ENCODE measurements at regions not wholly inside any gene's neighbourhood (a gene's known extent, or its start where the extent isn't known, plus 50 kb on each side); places are given as distances from the start of the nearest gene placed in this dataset.

DNA sequence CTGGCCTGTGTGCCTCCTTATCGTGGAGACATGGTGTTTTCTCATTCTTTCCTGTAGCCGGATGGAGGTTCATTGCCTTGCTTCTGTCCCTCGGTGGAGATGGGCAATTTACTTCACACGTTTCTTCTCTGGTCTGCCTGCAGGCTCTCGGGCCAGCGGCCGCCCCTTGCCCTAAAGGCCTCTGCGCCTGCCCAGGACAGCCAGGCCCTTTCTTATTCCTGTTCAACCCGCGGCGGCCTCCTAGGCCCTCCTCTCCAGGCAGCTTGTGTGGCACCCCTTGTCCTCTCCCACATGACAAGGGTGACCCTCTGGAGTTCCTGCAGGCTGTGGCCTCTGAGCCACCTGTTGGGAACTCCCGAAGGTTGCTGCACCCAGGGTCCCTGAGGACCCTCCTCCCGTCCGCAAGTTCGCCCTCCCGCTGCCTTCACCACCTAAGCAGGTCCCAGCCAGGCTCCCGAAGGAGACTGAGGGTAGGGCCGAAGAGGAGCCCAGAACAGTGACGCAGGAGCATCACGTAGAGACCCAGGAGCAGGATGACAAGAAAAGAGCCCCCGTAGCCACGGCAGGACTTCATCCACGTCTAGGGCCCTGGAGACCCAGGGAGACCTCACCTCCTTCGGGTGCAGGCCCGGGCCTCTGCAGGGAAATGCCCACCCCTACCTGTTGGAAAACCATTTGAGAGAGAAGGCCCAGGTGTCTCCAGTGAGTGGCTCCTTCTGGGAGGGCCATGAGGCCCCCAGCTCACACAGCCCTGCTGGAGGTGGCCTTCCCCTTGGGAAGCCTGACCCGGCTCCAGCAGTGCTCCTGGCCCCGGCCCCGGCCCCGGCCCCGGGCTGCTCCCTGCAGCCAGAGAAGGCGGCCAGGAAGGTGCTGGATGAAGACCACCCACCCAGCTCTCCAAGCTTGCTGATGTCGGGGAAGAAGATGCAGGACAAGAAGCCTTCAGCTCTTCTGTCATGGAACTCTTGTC is 291.4 kb downstream of the TLE4 start:
- no peak for DNase-seq (ENCODE audit: low read depth)

DNA sequence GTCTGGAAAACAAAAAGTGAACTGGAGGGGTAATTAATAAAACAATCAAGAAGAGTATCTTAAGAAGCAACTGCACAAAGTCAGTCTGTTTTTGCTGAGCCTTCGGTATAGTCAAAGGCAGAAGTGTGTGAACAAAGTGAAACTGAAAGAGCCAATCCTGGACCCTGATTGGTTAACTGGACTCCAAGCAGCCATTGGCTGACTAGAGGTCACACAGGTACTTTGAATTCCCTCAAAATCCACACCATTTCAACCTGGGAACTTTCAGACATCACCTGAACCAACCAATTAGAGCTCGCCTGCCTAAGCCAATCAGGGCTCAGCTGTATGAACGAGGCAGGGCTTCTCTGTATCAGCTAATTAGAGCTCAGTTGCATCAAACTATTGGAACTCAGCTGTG is 286.7 kb downstream of the TLE4 start:
- DNase-seq (ENCODE audit: low read depth): no peak

DNA sequence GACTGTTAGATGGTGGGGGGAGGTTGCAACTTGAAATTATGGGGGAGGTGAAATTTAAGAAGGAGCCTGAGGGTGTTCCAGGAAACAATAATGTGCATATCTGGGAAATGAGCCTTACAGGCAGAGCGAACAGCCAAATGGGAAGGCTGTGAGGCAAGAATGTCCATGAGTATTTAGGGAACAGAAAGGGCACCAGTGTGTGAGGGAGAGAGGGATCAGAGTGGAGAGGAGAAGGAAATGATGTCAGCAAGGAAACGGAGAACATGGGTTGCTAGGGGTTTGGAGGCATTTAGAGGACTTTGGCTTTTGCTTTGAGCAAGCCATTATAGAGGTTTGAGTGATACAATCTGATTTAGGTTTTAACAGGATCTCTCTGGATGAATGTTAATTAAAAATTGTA is 285.4 kb downstream of the TLE4 start:
- no peak for DNase-seq (ENCODE audit: low read depth)

DNA sequence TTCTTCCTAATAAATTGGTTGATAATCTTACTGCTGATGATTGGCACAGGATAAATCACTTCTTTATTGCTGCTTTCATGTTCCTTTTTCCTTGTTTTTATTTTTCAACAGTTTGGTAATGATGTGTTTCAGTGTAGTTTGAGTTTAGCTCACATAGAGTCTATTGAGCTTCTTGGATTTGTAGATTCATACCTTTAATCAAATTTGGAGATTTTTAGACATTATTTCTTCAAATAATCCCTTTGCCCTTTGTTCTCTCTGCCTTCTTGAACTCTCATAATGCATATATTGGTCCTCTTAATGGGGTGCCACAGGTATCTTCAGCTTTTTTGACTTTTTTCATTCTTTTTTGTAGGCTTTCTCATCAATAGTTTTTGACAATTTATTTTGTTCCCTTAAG is 275.3 kb downstream of the TLE4 start:
- no peak for DNase-seq (ENCODE audit: low read depth)

DNA sequence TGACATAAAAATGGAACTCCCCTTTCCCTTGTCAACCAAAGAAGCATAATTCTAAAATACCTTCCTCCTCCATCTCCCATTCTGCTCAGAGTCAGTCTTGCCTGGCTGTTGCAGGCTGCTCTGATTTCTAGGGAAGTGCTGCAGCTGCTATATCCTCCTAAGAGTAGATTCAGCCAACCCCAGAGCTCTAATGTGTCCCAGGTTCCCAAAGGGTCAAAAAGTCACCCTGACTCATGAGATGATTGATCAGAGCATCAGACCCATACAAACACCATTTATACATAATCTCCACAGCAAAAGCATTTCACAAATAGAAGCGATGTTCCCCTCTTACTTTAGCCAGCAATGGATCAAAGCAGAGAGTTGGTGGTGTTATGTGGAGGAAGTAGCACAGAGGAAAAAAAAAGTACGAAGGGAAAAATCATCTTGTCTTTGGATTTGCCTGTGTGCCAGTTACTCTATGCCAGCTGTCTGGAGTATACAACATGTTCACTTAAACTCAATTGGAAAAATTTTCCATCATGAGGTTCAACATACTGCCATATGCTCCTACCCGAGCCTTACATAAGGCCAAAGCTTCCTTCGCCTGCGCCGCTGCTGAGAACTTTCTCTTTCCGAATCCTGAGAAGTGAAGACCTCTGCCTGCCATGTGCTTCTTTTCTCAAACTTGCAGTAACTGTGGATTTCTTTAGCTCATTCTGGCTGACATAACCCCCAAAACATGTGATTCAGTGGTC is 258.0 kb downstream of the TLE4 start:
- no peak for DNase-seq (ENCODE audit: low read depth)

DNA sequence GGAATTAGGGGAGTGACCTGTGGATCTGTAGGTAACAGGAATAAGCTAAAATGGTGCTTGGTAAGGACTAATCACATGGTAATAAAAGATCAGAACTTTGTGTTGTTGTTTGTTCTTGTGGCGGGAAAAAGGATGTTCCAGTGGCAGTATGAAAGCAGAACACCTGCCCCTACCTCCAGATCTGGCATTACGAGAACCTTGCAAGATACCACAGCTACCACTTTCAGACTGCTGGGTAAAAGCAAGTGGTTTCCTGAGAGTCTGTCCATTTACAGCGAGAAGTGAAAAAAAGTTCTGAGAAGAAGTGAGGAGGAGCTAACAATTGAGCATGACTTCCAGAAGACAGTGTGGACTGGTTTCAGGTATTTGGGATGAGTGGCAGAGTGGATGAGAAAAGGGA is 252.5 kb downstream of the TLE4 start:
- DNase-seq (ENCODE audit: low read depth): no peak

DNA sequence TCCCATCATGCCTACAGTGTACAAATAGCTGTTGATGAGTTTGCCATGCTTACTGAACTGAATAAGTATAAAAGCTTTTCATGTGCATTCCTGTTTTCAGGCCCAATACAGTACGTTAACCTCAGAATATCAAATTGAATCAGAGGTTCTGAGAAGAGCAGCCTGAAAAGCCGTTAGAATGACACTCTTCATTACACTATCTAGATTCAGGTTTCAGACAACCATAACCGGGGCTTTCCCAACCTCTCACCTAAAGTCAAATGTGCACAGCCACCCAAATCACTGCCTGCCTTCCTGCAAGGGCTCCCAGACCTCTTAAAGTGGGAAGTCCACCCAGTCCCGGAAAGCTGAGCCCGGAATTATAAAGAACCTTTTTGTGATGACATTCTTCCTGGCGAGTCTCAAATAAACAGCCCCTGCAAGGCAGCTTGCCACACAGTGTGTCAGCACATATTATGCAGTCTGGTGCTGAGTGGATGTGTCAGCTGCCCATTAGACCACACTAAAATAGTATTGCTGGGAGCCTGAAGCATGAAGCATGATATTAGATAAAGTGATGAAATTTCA is 245.8 kb downstream of the TLE4 start:
- DNase-seq (ENCODE audit: low read depth): no peak

DNA sequence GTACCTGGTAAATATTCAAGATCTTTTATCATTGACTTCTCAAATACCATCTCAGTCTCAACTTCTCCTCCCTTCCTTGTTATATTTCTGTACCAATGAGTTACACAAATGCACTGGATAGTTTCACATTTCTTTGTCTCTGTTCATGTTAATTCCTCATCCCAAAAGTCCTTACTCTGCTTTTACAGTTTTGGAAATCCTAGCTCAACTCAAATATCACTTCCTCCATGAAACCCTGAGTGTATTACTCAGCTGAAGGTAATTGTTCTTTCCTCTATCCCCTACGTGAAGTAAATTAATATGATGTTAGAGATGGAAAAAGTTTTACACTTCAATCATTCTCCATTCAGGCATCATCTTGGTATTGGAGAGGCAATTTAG is 241.5 kb downstream of the TLE4 start:
- DNase-seq (ENCODE audit: low read depth): no peak

DNA sequence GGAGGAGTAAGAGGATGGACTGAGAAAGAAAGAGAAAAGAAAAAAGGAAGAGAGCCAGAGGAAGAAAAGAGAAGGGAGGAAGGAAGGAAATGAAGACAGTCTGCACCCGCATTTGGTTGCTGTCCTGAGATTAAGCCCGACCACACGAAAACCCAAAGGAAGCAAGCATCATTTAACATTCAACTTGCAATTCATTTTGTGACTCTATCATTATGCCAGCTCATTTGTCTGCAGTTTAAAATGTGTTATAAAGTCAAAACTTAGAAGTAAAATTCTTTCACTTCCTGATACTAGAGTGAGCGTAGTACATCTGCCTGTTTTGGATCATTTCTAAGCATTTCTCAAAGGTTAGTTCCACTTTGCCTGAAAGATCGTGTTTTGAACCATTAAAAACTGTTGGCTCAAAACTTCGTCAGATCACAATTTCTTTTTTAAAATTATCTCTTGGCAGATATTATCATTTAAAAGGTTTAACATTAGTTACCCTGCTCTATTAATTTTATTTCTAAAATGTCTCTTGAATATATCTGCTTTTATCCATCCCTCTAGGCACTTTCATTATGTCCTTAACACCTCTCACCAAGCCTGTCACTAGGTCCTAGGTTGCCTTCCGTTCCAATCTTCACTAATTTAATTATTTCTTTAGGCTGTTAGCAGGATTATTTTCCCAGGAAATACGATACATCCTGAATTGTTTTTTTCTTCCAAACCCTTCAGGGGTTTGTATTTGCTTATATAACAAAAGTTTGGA is 240.9 kb downstream of the TLE4 start:
- no peak for DNase-seq (ENCODE audit: low read depth)

DNA sequence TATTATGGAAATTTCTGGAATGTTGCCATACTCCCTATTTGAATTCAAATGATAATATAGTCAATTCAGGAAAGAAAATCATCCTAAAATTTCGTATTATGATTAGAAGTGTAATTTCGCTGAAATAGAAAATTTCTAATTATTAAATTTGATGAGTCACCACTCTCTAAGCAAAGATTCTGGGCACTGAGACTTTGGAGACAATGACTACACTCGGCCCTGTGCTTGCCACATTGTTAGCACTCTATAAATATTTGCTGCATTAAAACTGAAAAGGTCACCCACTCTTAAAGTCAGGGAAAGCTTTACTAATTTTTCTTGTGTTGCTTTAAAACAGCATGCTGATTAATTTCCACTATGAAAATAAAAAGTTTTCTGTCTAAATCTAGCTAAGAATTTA is 240.3 kb downstream of the TLE4 start:
- DNase-seq (ENCODE audit: low read depth): no peak

DNA sequence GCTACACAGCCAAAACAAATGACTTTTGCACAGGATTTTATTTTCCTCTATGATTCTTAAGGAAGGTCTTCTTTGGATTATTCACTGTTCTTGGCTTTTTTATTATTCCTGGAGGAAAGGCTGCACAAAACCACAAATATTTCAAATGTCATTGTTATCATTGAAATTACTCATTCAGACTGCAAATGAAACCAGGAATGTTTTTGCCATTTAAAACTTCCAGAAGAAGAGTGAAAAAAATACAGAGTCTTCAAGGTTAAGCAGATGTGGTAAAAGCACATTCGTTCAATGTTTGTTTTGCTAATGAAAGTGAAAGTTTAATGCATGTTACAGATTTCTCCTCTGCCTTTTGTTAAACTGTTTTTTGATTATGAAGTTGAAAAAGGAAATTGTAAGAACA is 238.2 kb downstream of the TLE4 start:
- DNase-seq (ENCODE audit: low read depth): no peak

DNA sequence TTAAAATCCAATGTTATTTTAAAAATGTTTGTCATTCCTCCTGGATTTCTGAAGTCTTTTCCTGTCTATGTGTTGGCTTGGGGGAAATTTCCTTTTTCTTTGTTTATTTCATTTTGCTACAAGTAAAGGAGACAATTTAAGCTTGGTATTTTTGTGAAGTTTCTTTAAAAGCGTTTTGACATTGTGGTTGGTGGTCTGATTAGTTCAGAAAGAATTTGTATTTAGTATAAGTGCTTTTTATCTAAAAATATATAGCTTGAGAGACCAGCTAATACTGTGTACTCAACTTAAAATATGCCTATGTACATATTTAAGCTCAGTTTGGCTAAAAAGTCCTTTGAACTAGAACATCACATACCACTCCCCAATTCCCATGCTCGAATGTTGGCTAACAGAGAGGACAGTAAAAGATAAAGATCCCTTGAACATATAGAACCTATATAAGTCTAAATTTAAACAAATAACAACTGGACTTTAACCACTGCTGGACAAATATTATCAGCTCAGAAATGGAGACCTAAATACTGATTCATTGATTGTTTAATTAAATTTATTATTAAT is 237.6 kb downstream of the TLE4 start:
- no peak for DNase-seq (ENCODE audit: low read depth)

DNA sequence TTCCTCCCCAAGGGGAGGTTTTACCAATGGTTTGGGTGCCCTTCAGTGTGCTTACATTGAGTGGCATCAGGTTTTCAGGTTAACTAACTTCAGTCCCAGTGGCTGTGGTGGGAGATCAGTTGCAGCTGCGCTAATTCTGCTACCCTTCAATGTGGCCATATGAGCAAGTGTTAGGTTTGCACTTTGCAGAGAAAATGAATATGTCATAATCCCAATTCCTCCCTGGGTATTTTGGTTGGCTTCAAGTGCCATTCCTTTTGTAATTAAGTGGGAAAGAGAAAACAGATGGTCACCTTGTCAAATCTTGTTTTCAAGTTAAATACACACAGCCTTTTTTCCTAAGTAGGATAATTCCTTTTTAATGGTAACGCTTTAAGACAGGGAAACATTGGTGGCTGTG is 236.2 kb downstream of the TLE4 start:
- no peak for DNase-seq (ENCODE audit: low read depth)

DNA sequence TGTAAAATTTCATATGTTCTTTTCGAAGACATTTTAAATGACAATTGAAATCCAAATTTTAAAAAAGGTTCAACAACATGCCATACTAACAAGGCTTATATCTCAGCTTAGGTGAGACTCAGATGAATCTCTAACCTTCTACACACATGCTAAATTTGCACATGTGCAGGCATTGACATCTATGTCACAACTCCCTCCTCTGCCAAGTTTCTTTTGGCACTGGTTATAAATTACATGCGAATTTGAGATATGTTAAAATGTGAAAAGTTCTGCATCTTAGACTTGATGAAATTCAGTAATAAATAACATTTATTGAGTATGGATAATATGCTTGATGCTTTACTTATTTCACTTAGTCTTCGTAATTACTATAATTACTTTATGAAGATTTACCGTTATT is 234.3 kb downstream of the TLE4 start:
- DNase-seq (ENCODE audit: low read depth): no peak

DNA sequence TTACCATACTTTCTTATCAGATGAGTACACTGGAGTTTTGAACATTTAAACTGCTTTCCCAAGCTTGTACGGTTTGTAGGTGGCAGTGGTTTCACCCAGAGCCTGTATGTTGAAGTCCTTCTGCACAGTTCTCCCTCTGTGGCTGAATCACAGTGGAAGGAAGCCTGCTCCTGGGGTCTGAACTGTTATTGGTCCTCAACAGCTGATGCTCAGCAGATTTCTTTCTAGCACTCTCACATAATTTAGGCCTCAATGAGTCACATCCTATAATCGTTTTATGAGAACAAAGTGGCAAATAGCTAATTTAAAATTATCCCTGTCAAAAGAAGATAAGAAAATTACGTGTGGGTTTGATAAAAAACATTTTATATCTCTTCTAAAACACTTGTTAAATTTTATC is 229.7 kb downstream of the TLE4 start:
- no peak for DNase-seq (ENCODE audit: low read depth)

DNA sequence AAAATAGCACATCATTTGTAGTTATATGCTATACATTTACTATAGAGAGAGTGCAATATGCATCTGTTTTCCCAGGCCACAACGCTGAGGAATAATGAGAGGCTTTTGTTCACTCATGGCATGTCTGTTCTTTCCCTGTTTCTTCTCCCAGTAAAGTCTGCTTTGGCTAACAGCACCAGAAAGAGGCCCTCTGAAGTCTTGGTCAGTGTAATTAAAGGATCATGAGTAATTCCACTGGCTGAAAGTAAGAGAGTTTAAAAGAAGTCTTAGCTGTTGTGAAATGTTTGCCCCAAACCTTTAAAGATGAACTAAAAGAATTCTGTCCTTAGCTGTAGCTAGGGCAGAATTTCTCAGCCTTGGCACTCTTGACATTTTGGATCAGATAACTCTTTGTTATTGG is 228.8 kb downstream of the TLE4 start:
- DNase-seq (ENCODE audit: low read depth): no peak

DNA sequence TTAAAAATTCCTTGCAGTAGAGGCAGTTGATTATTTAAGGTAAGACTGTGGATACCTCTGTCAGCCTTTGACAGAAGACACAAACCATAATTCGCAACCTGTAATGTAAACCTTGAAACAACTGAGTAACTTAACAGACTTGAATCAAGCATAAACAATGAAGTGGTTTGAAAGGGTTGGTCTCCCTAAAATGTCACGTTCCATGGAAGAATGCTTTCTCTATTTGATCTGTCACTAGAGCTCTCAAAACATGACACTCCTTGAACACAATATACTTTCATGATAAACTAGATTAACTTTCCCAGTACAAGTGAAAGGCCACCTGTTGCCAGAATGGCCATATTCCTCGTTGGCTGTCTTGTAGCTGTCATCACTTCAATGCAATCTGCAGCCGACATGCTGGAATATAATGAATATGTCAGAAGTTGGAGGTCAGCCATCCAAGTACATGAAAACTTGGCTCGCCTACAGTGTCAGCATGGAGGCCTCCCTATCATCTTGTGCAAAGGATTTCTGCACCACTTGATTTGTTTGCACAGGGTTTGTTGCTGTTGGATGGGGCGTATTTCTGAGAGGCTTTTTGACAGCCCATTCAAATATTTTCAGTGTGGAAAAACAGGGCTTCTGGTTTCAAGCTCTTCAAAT is 228.0 kb downstream of the TLE4 start:
- DNase-seq (ENCODE audit: low read depth): no peak

DNA sequence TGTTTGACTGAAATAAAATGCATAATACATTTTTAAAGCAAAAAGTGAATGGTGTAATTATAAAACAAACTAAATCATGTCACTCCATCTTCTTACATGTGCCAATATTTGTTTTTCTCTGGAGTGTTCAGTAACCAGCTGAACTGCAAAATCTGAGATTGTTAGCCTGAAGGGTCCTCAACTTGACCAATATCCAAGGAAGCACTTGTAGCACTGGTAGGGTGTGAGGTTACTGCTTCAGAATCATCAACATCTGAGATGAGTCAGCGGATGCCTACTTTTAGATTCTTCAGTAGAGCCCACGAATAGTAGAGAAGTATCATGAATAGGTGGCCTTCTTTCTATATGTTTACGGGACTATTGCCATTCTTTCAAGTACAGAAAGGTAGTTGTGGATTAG is 226.7 kb downstream of the TLE4 start:
- no peak for DNase-seq (ENCODE audit: low read depth)

DNA sequence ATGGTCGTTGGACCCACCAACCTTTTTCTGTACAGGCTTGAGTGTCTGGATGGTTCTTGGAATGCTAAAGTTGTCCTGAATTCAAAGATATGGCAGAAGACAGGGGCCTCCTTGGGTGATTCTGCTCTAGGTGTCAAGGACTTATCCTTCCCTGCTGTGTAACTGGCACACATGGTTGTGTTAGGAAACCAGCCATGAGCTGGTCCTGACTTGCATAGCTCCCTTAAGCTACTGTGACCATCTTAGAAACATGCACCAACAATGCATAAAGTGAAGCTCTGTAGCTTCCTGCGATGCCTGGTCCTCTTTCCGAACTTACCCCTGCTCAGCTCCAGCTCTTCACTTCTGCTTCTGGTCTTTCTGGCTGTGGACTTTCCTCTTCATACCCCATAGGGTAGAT is 224.6 kb downstream of the TLE4 start:
- DNase-seq (ENCODE audit: low read depth): no peak

DNA sequence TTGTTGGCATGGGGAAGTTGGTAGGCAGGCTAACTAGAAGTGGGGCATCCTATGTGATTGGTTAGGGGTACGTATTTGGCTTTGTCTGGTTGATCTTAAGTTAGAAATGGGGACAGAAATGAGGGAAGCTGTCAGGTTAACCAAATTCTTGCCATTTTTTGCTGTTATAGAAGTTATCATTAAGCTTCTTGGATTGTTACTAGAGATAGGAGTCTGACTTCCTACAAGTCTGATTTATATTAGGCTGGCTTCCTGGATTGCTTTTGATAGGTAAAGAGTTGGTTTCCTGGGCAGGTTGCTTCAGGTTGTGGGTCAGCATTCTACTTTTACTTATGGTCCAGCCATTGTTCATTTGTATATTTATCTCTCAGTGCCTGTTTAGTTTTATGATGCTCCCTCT is 216.9 kb downstream of the TLE4 start:
- no peak for DNase-seq (ENCODE audit: low read depth)

DNA sequence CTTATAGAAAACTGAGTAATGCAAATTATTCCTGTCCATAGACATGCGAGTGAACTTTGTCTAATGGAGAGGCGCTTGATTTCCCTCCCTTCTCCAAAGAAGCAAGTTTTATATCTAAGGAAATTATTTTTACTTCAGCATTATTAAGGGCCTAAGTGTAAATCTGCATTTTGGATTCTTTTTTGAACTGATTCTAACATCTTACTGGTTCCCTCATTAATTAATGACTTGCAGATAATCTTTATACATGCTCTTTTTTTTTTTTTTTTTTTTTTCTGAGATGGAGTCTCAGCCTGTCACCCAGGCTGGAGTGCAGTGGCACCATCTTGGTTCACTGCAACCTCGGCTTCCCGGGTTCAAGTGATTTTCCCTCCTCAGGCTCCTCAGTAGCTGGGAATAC is 209.5 kb downstream of the TLE4 start:
- no peak for DNase-seq (ENCODE audit: low read depth)

DNA sequence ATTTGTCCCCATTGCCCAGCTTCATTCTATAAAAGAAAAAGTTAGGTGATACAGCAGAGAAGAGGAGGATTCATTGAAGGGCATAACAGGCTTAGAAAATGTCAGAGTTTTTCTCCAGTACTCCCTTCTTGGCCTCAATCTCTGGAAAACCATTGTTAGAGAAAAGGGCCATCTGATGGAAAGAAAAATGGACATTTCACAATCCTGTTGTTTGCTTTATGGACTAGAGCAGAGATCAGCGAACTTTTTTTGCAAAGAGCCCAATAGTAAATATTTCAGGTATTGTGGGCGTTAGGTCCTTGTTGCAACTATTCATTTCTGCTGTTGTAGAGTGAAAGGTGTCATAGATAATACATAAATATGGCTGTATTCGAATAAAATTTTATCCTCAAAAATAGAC is 208.8 kb downstream of the TLE4 start:
- DNase-seq (ENCODE audit: low read depth): no peak

Measured in activated gamma-delta T cell treated with anti-CD3 and anti-CD28 coated beads, Interleukin-2, amount 50 U/mL, for 16 hours (primary cell).